ENCODE measurements at regions not wholly inside any gene's neighbourhood (a gene's known extent, or its start where the extent isn't known, plus 50 kb on each side); places are given as distances from the start of the nearest gene placed in this dataset.

DNA sequence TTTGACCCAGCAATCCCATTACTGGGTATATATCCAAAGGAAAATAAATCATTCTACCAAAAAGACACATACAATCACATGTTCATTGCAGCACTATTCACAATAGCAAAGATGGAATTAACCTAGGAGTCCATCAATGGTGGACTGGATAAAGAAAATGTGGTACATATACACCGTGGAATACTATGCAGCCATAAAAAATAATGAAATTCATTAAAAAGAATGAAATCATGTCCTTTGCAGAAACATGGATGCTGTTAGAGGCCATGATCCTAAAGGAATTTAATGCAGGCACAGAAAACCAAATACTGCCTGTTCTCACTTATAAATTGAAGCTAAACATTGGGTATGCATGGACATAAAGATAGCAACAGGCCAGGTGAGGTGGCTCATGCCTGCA, 61.9 kb upstream of the BMP6 start:
- Histone ChIP-seq H3K27ac (ENCODE audit: low read depth in 2 of 2, low read length in 1 of 2) (no peak overlapping the region), H2AFZ (ENCODE audit: low read depth) (no peak overlapping the region), H3K79me2 (ENCODE audit: insufficient read depth) (no peaks in the 10 kb centered on the region), H3K36me3 (replicated peaks in 1 of 2; ENCODE audit: control insufficient read depth in 1 of 2, insufficient read depth in 2 of 2, low read length in 1 of 2) (no peaks in the 10 kb centered on the region), H3K27me3 (ENCODE audit: insufficient read depth) (peaks cover 28% of the 10 kb centered on the region; the same call in 1 of the 2 replicates), H3K4me2 (no peak overlapping the region), H3K9me2 (no peaks in the 10 kb centered on the region), H3K9ac (no peak overlapping the region), H3K4me1 (ENCODE audit: control insufficient read depth in 1 of 2, insufficient read depth in 2 of 2, low read depth in 1 of 2, low read length in 1 of 2) (no peaks in the 10 kb centered on the region), H4K20me1 (ENCODE audit: insufficient read depth) (no peaks in the 10 kb centered on the region), H3F3A (replicated peaks; ENCODE audit: insufficient read depth) (no peaks in the 10 kb centered on the region), H3K9me3 (no peaks in the 10 kb centered on the region), H3K4me3 (ENCODE audit: low read depth in 2 of 2, low read length in 1 of 2) (no peak overlapping the region)
- POLR2A ChIA-PET = no interaction called here
- WGBS (ENCODE audit: low lambda C conversion rate) = 3% methylated on average over 1 of the region's 1 CpG
- no peak for TF ChIP-seq NRF1 (IDR thresholded peaks at IDR 0.05; ENCODE audit: low read depth, low read length)
- no peak for TF ChIP-seq EZH2phosphoT487 (IDR thresholded peaks at IDR 0.05; ENCODE audit: borderline replicate concordance, low read depth)
- TF ChIP-seq MXI1 (IDR thresholded peaks at IDR 0.05; ENCODE audit: low read depth, low read length) = no peak
- no peak for TF ChIP-seq SIN3A (IDR thresholded peaks at IDR 0.05; ENCODE audit: borderline replicate concordance, low read depth, low read length)
- TF ChIP-seq POLR2AphosphoS5 (IDR thresholded peaks at IDR 0.05; ENCODE audit: low read depth, low read length) = no peak
- no peak for TF ChIP-seq RXRA (IDR thresholded peaks at IDR 0.05; ENCODE audit: borderline replicate concordance, low read depth)
- TF ChIP-seq GATA2 (CRISPR knock-in tag; IDR thresholded peaks at IDR 0.05) = no peak
- TF ChIP-seq TAF1 (IDR thresholded peaks at IDR 0.05; ENCODE audit: borderline replicate concordance, low read depth, low read length) = no peak
- no peak for TF ChIP-seq MEF2A (IDR thresholded peaks at IDR 0.05; ENCODE audit: borderline replicate concordance, low read depth)
- TF ChIP-seq TCF12 (IDR thresholded peaks at IDR 0.05) = no peak
- TF ChIP-seq, protein P1, sequence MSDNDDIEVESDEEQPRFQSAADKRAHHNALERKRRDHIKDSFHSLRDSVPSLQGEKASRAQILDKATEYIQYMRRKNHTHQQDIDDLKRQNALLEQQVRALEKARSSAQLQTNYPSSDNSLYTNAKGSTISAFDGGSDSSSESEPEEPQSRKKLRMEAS (IDR thresholded peaks at IDR 0.05; ENCODE audit: low read depth) = no peak
- TF ChIP-seq, protein P2, sequence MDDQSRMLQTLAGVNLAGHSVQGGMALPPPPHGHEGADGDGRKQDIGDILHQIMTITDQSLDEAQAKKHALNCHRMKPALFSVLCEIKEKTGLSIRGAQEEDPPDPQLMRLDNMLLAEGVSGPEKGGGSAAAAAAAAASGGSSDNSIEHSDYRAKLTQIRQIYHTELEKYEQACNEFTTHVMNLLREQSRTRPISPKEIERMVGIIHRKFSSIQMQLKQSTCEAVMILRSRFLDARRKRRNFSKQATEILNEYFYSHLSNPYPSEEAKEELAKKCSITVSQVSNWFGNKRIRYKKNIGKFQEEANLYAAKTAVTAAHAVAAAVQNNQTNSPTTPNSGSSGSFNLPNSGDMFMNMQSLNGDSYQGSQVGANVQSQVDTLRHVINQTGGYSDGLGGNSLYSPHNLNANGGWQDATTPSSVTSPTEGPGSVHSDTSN (IDR thresholded peaks at IDR 0.05) = no peak
- TF ChIP-seq RCOR1 (IDR thresholded peaks at IDR 0.05; ENCODE audit: low read length) = no peak
- no peak for TF ChIP-seq NFIC (IDR thresholded peaks at IDR 0.05; ENCODE audit: borderline replicate concordance)
- DNase-seq = no peak
- CTCF ChIA-PET = no interaction called here

DNA sequence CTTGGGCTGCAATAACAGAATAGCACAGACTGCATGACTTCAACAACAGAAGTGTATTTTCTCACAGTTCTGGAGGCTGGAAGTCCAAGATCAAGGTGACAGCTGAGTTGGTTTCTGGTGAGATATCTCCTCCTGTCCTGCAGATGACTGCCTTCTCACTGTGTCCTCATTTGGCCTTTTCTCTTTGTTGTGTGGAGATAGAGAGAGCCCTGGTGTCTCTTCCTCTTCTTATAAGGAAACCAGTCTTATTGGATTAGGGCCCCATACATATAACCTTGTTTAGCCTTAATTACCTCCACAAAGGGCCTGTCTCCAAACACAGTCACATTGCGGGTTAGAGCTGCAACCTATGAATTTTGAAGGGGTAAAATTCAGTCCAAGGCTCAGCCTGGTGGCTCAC, 57.0 kb upstream of the BMP6 start:
- Histone ChIP-seq H4K20me1 (ENCODE audit: insufficient read depth) (no peaks in the 10 kb centered on the region), H3K27ac (ENCODE audit: low read depth in 2 of 2, low read length in 1 of 2) (no peak overlapping the region), H3F3A (replicated peaks; ENCODE audit: insufficient read depth) (peaks cover 7% of the 10 kb centered on the region), H3K36me3 (replicated peaks in 1 of 2; ENCODE audit: control insufficient read depth in 1 of 2, insufficient read depth in 2 of 2, low read length in 1 of 2) (no peaks in the 10 kb centered on the region), H3K9me3 (no peaks in the 10 kb centered on the region), H3K27me3 (ENCODE audit: insufficient read depth) (peaks cover 51% of the 10 kb centered on the region; the same call in 1 of the 2 replicates), H3K4me1 (ENCODE audit: control insufficient read depth in 1 of 2, insufficient read depth in 2 of 2, low read depth in 1 of 2, low read length in 1 of 2) (no peaks in the 10 kb centered on the region), H3K4me3 (ENCODE audit: low read depth in 2 of 2, low read length in 1 of 2) (no peak overlapping the region), H3K9me2 (no peaks in the 10 kb centered on the region), H3K9ac (no peak overlapping the region), H2AFZ (ENCODE audit: low read depth) (no peak overlapping the region), H3K4me2 (no peak overlapping the region), H3K79me2 (ENCODE audit: insufficient read depth) (no peaks in the 10 kb centered on the region)
- ChIA-PET POLR2A (no interaction called here), CTCF (no interaction called here)
- WGBS (ENCODE audit: low lambda C conversion rate) = 50% methylated on average over 1 of the region's 1 CpG
- no peak for DNase-seq
- TF ChIP-seq JUND (IDR thresholded peaks at IDR 0.05) (no peak), RAD21 (IDR thresholded peaks at IDR 0.05; ENCODE audit: low read length) (no peak), FOXJ3 (CRISPR knock-in tag; IDR thresholded peaks at IDR 0.05) (no peak), FOSL2 (IDR thresholded peaks at IDR 0.05; ENCODE audit: borderline replicate concordance, low read depth) (no peak), TAF1 (IDR thresholded peaks at IDR 0.05; ENCODE audit: borderline replicate concordance, low read depth, low read length) (no peak), NRF1 (IDR thresholded peaks at IDR 0.05; ENCODE audit: low read depth, low read length) (no peak), RFX5 (IDR thresholded peaks at IDR 0.05; ENCODE audit: low read length) (no peak), GATA2 (CRISPR knock-in tag; IDR thresholded peaks at IDR 0.05) (no peak), MEF2A (IDR thresholded peaks at IDR 0.05; ENCODE audit: borderline replicate concordance, low read depth) (no peak), RCOR1 (IDR thresholded peaks at IDR 0.05; ENCODE audit: low read length) (no peak), YY1 (IDR thresholded peaks at IDR 0.05; ENCODE audit: low read depth) (no peak), FOXM1 (IDR thresholded peaks at IDR 0.05; ENCODE audit: low read depth) (no peak)
- TF ChIP-seq, protein P3, sequence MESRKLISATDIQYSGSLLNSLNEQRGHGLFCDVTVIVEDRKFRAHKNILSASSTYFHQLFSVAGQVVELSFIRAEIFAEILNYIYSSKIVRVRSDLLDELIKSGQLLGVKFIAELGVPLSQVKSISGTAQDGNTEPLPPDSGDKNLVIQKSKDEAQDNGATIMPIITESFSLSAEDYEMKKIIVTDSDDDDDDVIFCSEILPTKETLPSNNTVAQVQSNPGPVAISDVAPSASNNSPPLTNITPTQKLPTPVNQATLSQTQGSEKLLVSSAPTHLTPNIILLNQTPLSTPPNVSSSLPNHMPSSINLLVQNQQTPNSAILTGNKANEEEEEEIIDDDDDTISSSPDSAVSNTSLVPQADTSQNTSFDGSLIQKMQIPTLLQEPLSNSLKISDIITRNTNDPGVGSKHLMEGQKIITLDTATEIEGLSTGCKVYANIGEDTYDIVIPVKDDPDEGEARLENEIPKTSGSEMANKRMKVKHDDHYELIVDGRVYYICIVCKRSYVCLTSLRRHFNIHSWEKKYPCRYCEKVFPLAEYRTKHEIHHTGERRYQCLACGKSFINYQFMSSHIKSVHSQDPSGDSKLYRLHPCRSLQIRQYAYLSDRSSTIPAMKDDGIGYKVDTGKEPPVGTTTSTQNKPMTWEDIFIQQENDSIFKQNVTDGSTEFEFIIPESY (IDR thresholded peaks at IDR 0.05; ENCODE audit: borderline replicate concordance, low read depth) = no peak
- TF ChIP-seq, protein P4, sequence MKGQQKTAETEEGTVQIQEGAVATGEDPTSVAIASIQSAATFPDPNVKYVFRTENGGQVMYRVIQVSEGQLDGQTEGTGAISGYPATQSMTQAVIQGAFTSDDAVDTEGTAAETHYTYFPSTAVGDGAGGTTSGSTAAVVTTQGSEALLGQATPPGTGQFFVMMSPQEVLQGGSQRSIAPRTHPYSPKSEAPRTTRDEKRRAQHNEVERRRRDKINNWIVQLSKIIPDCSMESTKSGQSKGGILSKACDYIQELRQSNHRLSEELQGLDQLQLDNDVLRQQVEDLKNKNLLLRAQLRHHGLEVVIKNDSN (IDR thresholded peaks at IDR 0.05; ENCODE audit: borderline replicate concordance, low read depth) = no peak
- TF ChIP-seq, protein P1 (IDR thresholded peaks at IDR 0.05; ENCODE audit: low read depth) = no peak
